ENCODE measurements at regions not wholly inside any gene's neighbourhood (a gene's known extent, or its start where the extent isn't known, plus 50 kb on each side); places are given as distances from the start of the nearest gene placed in this dataset.

DNA sequence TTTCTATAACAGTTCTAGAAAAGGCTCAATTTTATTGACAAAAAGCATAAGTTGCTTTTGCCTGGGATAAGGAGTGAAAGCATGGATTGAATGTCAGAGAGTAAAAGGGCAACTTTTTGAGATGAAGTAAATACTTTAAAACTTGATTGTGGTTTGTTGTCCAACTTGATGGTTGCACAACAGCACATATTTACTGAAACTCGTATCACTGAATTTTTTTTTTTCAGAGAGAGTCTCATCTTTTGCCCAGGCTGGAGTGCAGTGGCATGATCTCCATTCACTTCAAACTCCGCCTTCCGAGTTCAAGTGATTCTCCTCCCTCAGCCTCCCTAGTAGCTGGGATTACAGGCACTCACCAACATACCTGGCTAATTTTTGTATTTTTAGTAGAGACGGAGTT, 856.8 kb downstream of the SH3BGRL start:
- no peak overlapping the region for H3K4me3 ChIP-seq
- H3K9me2 ChIP-seq (ENCODE audit: insufficient read depth): no peaks in the 10 kb centered on the region
- CTCF ChIA-PET: no interaction called here
- no peak overlapping the region for H3K27ac ChIP-seq
- H2AFZ ChIP-seq: no peak overlapping the region
- H3K79me2 ChIP-seq (ENCODE audit: low read depth): no peaks in the 10 kb centered on the region
- no peaks in the 10 kb centered on the region for H3F3A ChIP-seq (ENCODE audit: insufficient read depth, low read depth)
- intact Hi-C loops (cut with micrococcal nuclease; ENCODE audit: unreplicated experiment): no loop called here
- H3K9me3 ChIP-seq (ENCODE audit: insufficient read depth, low read depth): no peaks in the 10 kb centered on the region
- no TSS peak for BruUV-seq (replicated peaks)
- H3K36me3 ChIP-seq (ENCODE audit: low read depth): no peaks in the 10 kb centered on the region
- no peak for DNase-seq
- H3K27me3 ChIP-seq (ENCODE audit: insufficient read depth, low read depth): no peaks in the 10 kb centered on the region
- POLR2A ChIA-PET (ENCODE audit: unreplicated experiment): no interaction called here
- no peak overlapping the region for H3K4me2 ChIP-seq
- H3K4me1 ChIP-seq (replicated peaks; ENCODE audit: insufficient read depth): no peaks in the 10 kb centered on the region
- no peak for TF ChIP-seq EZH2 (IDR thresholded peaks at IDR 0.05; ENCODE audit: low read depth)
- TF ChIP-seq, protein P1, sequence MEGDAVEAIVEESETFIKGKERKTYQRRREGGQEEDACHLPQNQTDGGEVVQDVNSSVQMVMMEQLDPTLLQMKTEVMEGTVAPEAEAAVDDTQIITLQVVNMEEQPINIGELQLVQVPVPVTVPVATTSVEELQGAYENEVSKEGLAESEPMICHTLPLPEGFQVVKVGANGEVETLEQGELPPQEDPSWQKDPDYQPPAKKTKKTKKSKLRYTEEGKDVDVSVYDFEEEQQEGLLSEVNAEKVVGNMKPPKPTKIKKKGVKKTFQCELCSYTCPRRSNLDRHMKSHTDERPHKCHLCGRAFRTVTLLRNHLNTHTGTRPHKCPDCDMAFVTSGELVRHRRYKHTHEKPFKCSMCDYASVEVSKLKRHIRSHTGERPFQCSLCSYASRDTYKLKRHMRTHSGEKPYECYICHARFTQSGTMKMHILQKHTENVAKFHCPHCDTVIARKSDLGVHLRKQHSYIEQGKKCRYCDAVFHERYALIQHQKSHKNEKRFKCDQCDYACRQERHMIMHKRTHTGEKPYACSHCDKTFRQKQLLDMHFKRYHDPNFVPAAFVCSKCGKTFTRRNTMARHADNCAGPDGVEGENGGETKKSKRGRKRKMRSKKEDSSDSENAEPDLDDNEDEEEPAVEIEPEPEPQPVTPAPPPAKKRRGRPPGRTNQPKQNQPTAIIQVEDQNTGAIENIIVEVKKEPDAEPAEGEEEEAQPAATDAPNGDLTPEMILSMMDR (conservative IDR thresholded peaks at IDR 0.05): no peak
- H4K20me1 ChIP-seq (ENCODE audit: insufficient read depth): no peaks in the 10 kb centered on the region

DNA sequence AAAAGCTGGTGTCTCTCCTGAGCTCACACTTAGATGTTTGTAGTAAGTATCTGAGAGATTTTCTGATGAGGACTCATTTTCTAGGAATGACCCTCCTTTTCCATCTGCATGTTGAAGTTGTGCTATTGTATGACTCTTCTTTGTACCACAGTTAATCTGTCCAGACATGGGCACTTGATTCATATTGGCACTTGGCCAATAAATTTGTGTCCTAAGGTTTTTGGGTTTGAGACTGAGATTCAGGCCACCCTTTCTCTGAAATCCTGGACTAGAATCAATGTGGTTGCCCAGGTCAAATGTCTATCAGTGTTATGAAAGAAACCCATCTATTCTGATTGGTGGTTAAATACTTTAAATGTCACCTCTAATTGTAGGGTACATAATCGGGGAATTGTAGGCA, 869.0 kb downstream of the SH3BGRL start:
- no peak for TF ChIP-seq EZH2 (IDR thresholded peaks at IDR 0.05; ENCODE audit: low read depth)
- TF ChIP-seq, protein P1 (conservative IDR thresholded peaks at IDR 0.05): no peak
- no peak overlapping the region for H2AFZ ChIP-seq
- ChIA-PET POLR2A (ENCODE audit: unreplicated experiment) (no interaction called here), CTCF (no interaction called here)
- no TSS peak for BruUV-seq (replicated peaks)
- H3K9me3 ChIP-seq (ENCODE audit: insufficient read depth, low read depth): no peaks in the 10 kb centered on the region
- H3K79me2 ChIP-seq (ENCODE audit: low read depth): no peaks in the 10 kb centered on the region
- no peak overlapping the region for H3K4me3 ChIP-seq
- no peaks in the 10 kb centered on the region for H3K36me3 ChIP-seq (ENCODE audit: low read depth)
- H3K27me3 ChIP-seq (ENCODE audit: insufficient read depth, low read depth): no peaks in the 10 kb centered on the region
- H3K9me2 ChIP-seq (ENCODE audit: insufficient read depth): no peaks in the 10 kb centered on the region
- H3K4me2 ChIP-seq: no peak overlapping the region
- intact Hi-C loops (cut with micrococcal nuclease; ENCODE audit: unreplicated experiment): no loop called here
- H4K20me1 ChIP-seq (ENCODE audit: insufficient read depth): no peaks in the 10 kb centered on the region
- no peaks in the 10 kb centered on the region for H3K4me1 ChIP-seq (replicated peaks; ENCODE audit: insufficient read depth)
- H3K27ac ChIP-seq: no peak overlapping the region
- no peak for DNase-seq
- no peaks in the 10 kb centered on the region for H3F3A ChIP-seq (ENCODE audit: insufficient read depth, low read depth)

- Histone ChIP-seq H3F3A (ENCODE audit: insufficient read depth, low read depth) (no peaks in the 10 kb centered on the region), H3K36me3 (ENCODE audit: low read depth) (no peaks in the 10 kb centered on the region), H3K4me1 (replicated peaks; ENCODE audit: insufficient read depth) (no peaks in the 10 kb centered on the region), H3K79me2 (ENCODE audit: low read depth) (no peaks in the 10 kb centered on the region), H3K27me3 (ENCODE audit: insufficient read depth, low read depth) (no peaks in the 10 kb centered on the region), H4K20me1 (ENCODE audit: insufficient read depth) (no peaks in the 10 kb centered on the region), H3K27ac (no peak overlapping the region), H3K4me2 (no peak overlapping the region), H2AFZ (no peak overlapping the region), H3K9me3 (ENCODE audit: insufficient read depth, low read depth) (no peaks in the 10 kb centered on the region), H3K4me3 (no peak overlapping the region), H3K9me2 (ENCODE audit: insufficient read depth) (no peaks in the 10 kb centered on the region)
- no TSS peak for BruUV-seq (replicated peaks)
- ChIA-PET POLR2A (ENCODE audit: unreplicated experiment) (no interaction called here), CTCF (no interaction called here)
- DNase-seq: no peak
- intact Hi-C loops (cut with micrococcal nuclease; ENCODE audit: unreplicated experiment): no loop called here
- TF ChIP-seq, protein P1 (conservative IDR thresholded peaks at IDR 0.05): peak; percentile 37; the same call in 1 of the 2 replicates
- no peak for TF ChIP-seq EZH2 (IDR thresholded peaks at IDR 0.05; ENCODE audit: low read depth)
These were observed 879.1 kb downstream of the SH3BGRL start for GRCh38 chrX:82081027-82081426.

Data from PC-9 (cell line).